ENCODE measurements at regions not wholly inside any gene's neighbourhood (a gene's known extent, or its start where the extent isn't known, plus 50 kb on each side); places are given as distances from the start of the nearest gene placed in this dataset.

- Histone ChIP-seq H3K79me2 (ENCODE audit: insufficient read depth, low read depth, low read length) (no peaks in the 10 kb centered on the region), H3K4me2 (ENCODE audit: low read length) (no peak overlapping the region), H2AFZ (ENCODE audit: low read length) (no peak overlapping the region), H3K9me2 (ENCODE audit: insufficient read depth, low read length) (no peaks in the 10 kb centered on the region), H3K27ac (ENCODE audit: low read depth, low read length, poor library complexity, severe bottlenecking) (no peak overlapping the region), H3K4me1 (ENCODE audit: insufficient read depth, low read length, poor library complexity, severe bottlenecking) (no peaks in the 10 kb centered on the region), H3K9me3 (ENCODE audit: low read length) (no peaks in the 10 kb centered on the region), H4K20me1 (ENCODE audit: insufficient read depth, low read length) (no peaks in the 10 kb centered on the region), H3K36me3 (ENCODE audit: insufficient read depth, low read length) (no peaks in the 10 kb centered on the region), H3K4me3 (ENCODE audit: low read depth, low read length, poor library complexity, severe bottlenecking) (no peak overlapping the region)
- DNase-seq (ENCODE audit: low spot score) = no peak
- intact Hi-C loops (cut with micrococcal nuclease; ENCODE audit: unreplicated experiment) = no loop called here
- POLR2A ChIA-PET = no interaction called here
- no peak for TF ChIP-seq CTCF (conservative IDR thresholded peaks at IDR 0.05; ENCODE audit: low read length)
- TF ChIP-seq EZH2phosphoT487 (IDR thresholded peaks at IDR 0.05; ENCODE audit: borderline replicate concordance, low read depth, low read length) = no peak
- CTCF ChIA-PET (ENCODE audit: unreplicated experiment) = no interaction called here
- BruUV-seq (replicated peaks) = no TSS peak
Observed at GRCh38 chr5:164555809-164556208, 1050.4 kb downstream of the MAT2B start.

DNA sequence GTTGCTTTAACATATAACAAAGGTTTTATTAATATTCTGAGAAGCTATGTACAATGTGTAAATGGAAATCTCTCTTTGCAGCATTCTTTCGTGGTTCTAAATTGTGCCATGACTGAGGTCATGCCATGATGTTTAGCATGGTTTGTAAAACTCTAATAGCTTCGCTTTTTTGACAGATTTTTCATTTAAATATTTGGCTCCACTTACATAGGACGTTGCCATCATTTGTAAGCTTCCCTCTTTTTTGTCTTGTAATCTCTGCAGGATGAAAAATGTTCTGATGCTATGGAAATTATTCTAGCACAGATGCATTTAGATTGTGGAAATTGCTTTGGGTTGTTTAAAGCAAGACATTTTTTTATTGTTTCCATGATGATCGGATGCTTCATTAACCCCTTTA lies 1054.8 kb downstream of the MAT2B start:
- Histone ChIP-seq H3K4me3 (ENCODE audit: low read depth, low read length, poor library complexity, severe bottlenecking) (no peak overlapping the region), H3K27ac (ENCODE audit: low read depth, low read length, poor library complexity, severe bottlenecking) (no peak overlapping the region), H3K9me3 (ENCODE audit: low read length) (no peaks in the 10 kb centered on the region), H4K20me1 (ENCODE audit: insufficient read depth, low read length) (no peaks in the 10 kb centered on the region), H3K36me3 (ENCODE audit: insufficient read depth, low read length) (no peaks in the 10 kb centered on the region), H3K4me1 (ENCODE audit: insufficient read depth, low read length, poor library complexity, severe bottlenecking) (no peaks in the 10 kb centered on the region), H3K4me2 (ENCODE audit: low read length) (no peak overlapping the region), H3K9me2 (ENCODE audit: insufficient read depth, low read length) (no peaks in the 10 kb centered on the region), H3K79me2 (ENCODE audit: insufficient read depth, low read depth, low read length) (no peaks in the 10 kb centered on the region), H2AFZ (ENCODE audit: low read length) (no peak overlapping the region)
- no peak for DNase-seq (ENCODE audit: low spot score)
- TF ChIP-seq EZH2phosphoT487 (IDR thresholded peaks at IDR 0.05; ENCODE audit: borderline replicate concordance, low read depth, low read length) (no peak), CTCF (conservative IDR thresholded peaks at IDR 0.05; ENCODE audit: low read length) (no peak)
- BruUV-seq (replicated peaks) = no TSS peak
- CTCF ChIA-PET (ENCODE audit: unreplicated experiment) = no interaction called here
- intact Hi-C loops (cut with micrococcal nuclease; ENCODE audit: unreplicated experiment) = no loop called here
- POLR2A ChIA-PET = interaction anchor here (1.3 kb wide), 2 partner anchors 9 to 15 kb away, joined by 3 read pairs; no protein-coding TSS in a partner anchor

- Histone ChIP-seq H3K79me2 (ENCODE audit: insufficient read depth, low read depth, low read length) (no peaks in the 10 kb centered on the region), H3K4me3 (ENCODE audit: low read depth, low read length, poor library complexity, severe bottlenecking) (no peak overlapping the region), H3K4me1 (ENCODE audit: insufficient read depth, low read length, poor library complexity, severe bottlenecking) (no peaks in the 10 kb centered on the region), H3K4me2 (ENCODE audit: low read length) (no peak overlapping the region), H3K36me3 (ENCODE audit: insufficient read depth, low read length) (no peaks in the 10 kb centered on the region), H3K27ac (ENCODE audit: low read depth, low read length, poor library complexity, severe bottlenecking) (no peak overlapping the region), H3K9me3 (ENCODE audit: low read length) (no peaks in the 10 kb centered on the region), H2AFZ (ENCODE audit: low read length) (no peak overlapping the region), H3K9me2 (ENCODE audit: insufficient read depth, low read length) (no peaks in the 10 kb centered on the region), H4K20me1 (ENCODE audit: insufficient read depth, low read length) (no peaks in the 10 kb centered on the region)
- ChIA-PET POLR2A (interaction anchor here (1.1 kb wide), 1 partner anchor 11 kb away, joined by 3 read pairs; no protein-coding TSS in a partner anchor), CTCF (ENCODE audit: unreplicated experiment) (no interaction called here)
- no TSS peak for BruUV-seq (replicated peaks)
- no peak for DNase-seq (ENCODE audit: low spot score)
- intact Hi-C loops (cut with micrococcal nuclease; ENCODE audit: unreplicated experiment) = no loop called here
- TF ChIP-seq CTCF (conservative IDR thresholded peaks at IDR 0.05; ENCODE audit: low read length) (no peak), EZH2phosphoT487 (IDR thresholded peaks at IDR 0.05; ENCODE audit: borderline replicate concordance, low read depth, low read length) (no peak)
Observed at GRCh38 chr5:164561933-164562872, 1056.8 kb downstream of the MAT2B start.
